CD4-positive, alpha-beta memory T cell (primary cell): ENCODE measurements at regions not wholly inside any gene's neighbourhood (a gene's known extent, or its start where the extent isn't known, plus 50 kb on each side); places are given as distances from the start of the nearest gene placed in this dataset.
"Not testable (repeated sequence)": the region's sequence is repeated elsewhere in the genome, so short reads cannot be mapped to it uniquely, and the experiment has no call there.

Experiments
- CTCF ChIA-PET: fragments of 350-600 bp; sonication (Branson Sonifier 250); formaldehyde crosslinking; loops from one replicate; lab custom pipeline; 2021; ENCODE audit warnings: inconsistent platforms; ENCODE audit not compliant: partially characterized antibody; lab: Charles Lee
- POLR2A ChIA-PET: fragments of 350-600 bp; sonication (Branson Sonifier 250); formaldehyde crosslinking; loops from one replicate; lab custom pipeline; 2021; ENCODE audit not compliant: partially characterized antibody; lab: Charles Lee
- DNase-seq, 5 donors: peaks; one replicate each; pipeline versions ENCODE4 v3.0.0 to v3.0.0-alpha.2; 2020 to 2022; ENCODE audit warnings: mixed read lengths in 1 of 5
- H3K27ac ChIP-seq: one replicate; pipeline ENCODE4 v1.7.0; 2013; ENCODE audit warnings: low read depth, low read length
- H3K27me3 ChIP-seq: 2 replicates; pipeline ENCODE4 v1.7.0; 2013; ENCODE audit warnings: mild to moderate bottlenecking, low read length, moderate library complexity; ENCODE audit not compliant: insufficient read depth
- H3K36me3 ChIP-seq: 2 replicates; pipeline ENCODE4 v1.7.0; 2013; ENCODE audit warnings: mild to moderate bottlenecking, low read length, moderate library complexity; ENCODE audit not compliant: insufficient read depth
- H3K4me1 ChIP-seq: 2 replicates; pipeline ENCODE4 v1.7.0; 2013; ENCODE audit warnings: mild to moderate bottlenecking, low read length, moderate library complexity; ENCODE audit not compliant: insufficient read depth
- H3K4me3 ChIP-seq, 2 donors: one replicate each; pipeline ENCODE4 v1.7.0; 2013; ENCODE audit warnings: low read length in 2 of 2, mild to moderate bottlenecking in 1 of 2
- H3K9me3 ChIP-seq, 2 donors: one replicate each; pipeline ENCODE4 v1.7.0; 2013; ENCODE audit warnings: low read length in 2 of 2, control low read depth in 1 of 2; ENCODE audit not compliant: control insufficient read depth in 1 of 2
- H3K27ac Mint-ChIP-seq, 7 donors: one replicate each; pipeline ENCODE4 v1.8.0; 2020 to 2021; ENCODE audit warnings: mixed read lengths in 7 of 7, mild to moderate bottlenecking in 6 of 7, inconsistent platforms in 3 of 7, moderate library complexity in 3 of 7
- H3K27me3 Mint-ChIP-seq, 2 donors: one replicate each; pipeline ENCODE4 v1.8.0; 2020 to 2021; ENCODE audit warnings: mixed read lengths in 2 of 2
- H3K36me3 Mint-ChIP-seq, 2 donors: one replicate each; pipeline ENCODE4 v1.8.0; 2020 to 2021; ENCODE audit warnings: mixed read lengths in 2 of 2, inconsistent platforms in 1 of 2, mild to moderate bottlenecking in 1 of 2
- H3K4me1 Mint-ChIP-seq, 4 donors: one replicate each; pipeline ENCODE4 v1.8.0; 2020 to 2021; ENCODE audit warnings: mixed read lengths in 4 of 4, mild to moderate bottlenecking in 1 of 4
- H3K4me3 Mint-ChIP-seq, 8 donors: one replicate each; pipeline ENCODE4 v1.8.0; 2020 to 2021; ENCODE audit warnings: mixed read lengths in 8 of 8, mild to moderate bottlenecking in 7 of 8, moderate library complexity in 6 of 8, inconsistent platforms in 3 of 8
- H3K9me3 Mint-ChIP-seq, 8 donors: one replicate each; pipeline ENCODE4 v1.8.0; 2020 to 2021; ENCODE audit warnings: mixed read lengths in 8 of 8, mild to moderate bottlenecking in 5 of 8, inconsistent platforms in 3 of 8, moderate library complexity in 1 of 8
- intact Hi-C: fragments of 100-400 bp; cut with micrococcal nuclease; formaldehyde crosslinking; loops from one replicate; pipeline ENCODE4 v1.15.1; 2023

DNA sequence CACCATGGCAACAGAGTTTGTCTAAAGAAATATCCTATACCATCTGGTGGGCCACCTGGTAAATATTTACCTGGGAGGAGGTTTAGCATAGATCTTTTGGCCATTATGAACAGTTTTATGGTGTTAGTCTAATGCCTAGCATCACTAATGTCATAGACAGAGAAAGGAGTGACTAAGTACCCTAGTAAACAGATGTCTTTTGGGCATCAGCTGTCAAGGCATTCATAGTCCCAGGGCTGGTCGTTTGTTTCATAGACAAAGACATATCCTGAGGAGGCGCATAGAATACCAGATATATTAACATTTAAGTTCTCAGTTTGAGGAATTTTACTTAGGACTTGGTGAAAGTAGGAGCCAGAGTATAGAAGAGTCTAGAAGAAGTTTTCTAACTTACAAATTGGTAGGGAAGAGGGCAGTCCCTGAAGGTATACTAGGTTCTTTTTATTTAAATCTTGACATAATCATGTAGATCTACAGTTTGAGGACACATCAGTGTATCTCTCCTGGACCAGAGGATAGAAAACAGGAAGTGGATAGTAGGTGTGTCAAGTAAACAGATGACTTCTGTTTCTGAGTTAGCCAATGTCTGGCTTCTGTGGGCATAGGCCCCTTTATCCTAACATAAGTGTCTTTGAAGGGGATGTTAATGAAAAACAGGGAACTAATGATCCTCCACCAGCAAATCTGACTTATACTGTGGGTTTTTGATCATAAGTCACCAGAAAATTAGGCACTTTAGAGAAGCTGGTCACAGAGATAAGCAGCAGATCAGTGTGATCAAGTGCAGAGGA, 105.0 kb upstream of the PRSS3 start:
- Histone ChIP-seq H3K4me3 (no peak overlapping the region), H3K9me3 (no peaks in the 10 kb centered on the region), H3K27ac (no peak overlapping the region), H3K4me1 (no peaks in the 10 kb centered on the region), H3K36me3 (no peaks in the 10 kb centered on the region), H3K27me3 (no peaks in the 10 kb centered on the region)
- no peaks in the 10 kb centered on the region for H3K9me3 Mint-ChIP-seq
- H3K27ac Mint-ChIP-seq, result no peak overlapping the region
- ChIA-PET POLR2A (no interaction called here), CTCF (no interaction called here)
- intact Hi-C loops, result no loop called here
- no peak overlapping the region for H3K4me3 Mint-ChIP-seq
- peaks cover 0 to 11% (median 0%) of the 10 kb centered on the region in 4 donors for H3K4me1 Mint-ChIP-seq
- no peak for DNase-seq
- peaks cover 19 to 35% of the 10 kb centered on the region in 2 donors for H3K27me3 Mint-ChIP-seq
- no peaks in the 10 kb centered on the region for H3K36me3 Mint-ChIP-seq

GRCh38 chr9:33695299-33695698, 100.1 kb upstream of the PRSS3 start:
- Histone ChIP-seq H3K9me3 (no peaks in the 10 kb centered on the region), H3K27me3 (no peaks in the 10 kb centered on the region), H3K4me3 (no peak overlapping the region), H3K27ac (no peak overlapping the region), H3K36me3 (no peaks in the 10 kb centered on the region), H3K4me1 (no peaks in the 10 kb centered on the region)
- Mint-ChIP-seq H3K9me3 (no peaks in the 10 kb centered on the region), H3K36me3 (no peaks in the 10 kb centered on the region), H3K4me3 (no peak overlapping the region), H3K27me3 (peaks cover 10 to 25% of the 10 kb centered on the region in 2 donors), H3K4me1 (peaks cover 0 to 9% (median 0%) of the 10 kb centered on the region in 4 donors), H3K27ac (no peak overlapping the region)
- intact Hi-C loops, result no loop called here
- POLR2A ChIA-PET, result no interaction called here
- DNase-seq, result no peak
- CTCF ChIA-PET, result interaction anchor here (1.5 kb wide), 1 partner anchor 71 kb away, joined by 3 read pairs; no protein-coding TSS in a partner anchor

DNA sequence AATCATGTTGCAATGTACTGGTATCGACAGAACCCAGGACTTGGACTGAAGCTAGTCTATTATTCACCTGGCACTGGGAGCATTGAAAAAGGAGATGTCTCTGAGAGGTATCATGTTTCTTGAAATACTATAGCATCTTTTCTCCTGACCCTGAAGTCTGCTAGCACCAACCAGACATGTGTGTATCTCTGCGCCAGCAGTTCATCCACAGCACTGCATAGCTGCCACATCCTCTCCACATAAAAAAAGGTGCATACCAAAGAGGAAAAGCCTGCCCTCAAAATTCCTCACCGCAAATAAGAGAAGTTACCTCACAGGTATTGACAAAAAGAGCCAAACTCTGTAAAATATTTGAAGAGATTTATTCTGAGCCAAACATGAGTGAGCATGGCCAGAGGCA, 99.5 kb upstream of the PRSS3 start:
- intact Hi-C loops, result no loop called here
- Histone ChIP-seq H3K27me3 (no peaks in the 10 kb centered on the region), H3K27ac (no peak overlapping the region), H3K9me3 (no peaks in the 10 kb centered on the region), H3K4me1 (no peaks in the 10 kb centered on the region), H3K36me3 (no peaks in the 10 kb centered on the region), H3K4me3 (no peak overlapping the region)
- Mint-ChIP-seq H3K9me3 (no peaks in the 10 kb centered on the region), H3K27ac (no peak overlapping the region), H3K4me3 (no peak overlapping the region), H3K27me3 (peaks cover 10 to 25% of the 10 kb centered on the region in 2 donors), H3K36me3 (no peaks in the 10 kb centered on the region), H3K4me1 (peaks cover 0 to 9% (median under 1%) of the 10 kb centered on the region in 4 donors)
- POLR2A ChIA-PET, result no interaction called here
- DNase-seq, result no peak
- CTCF ChIA-PET, result interaction anchor here (1.5 kb wide), 1 partner anchor 72 kb away, joined by 3 read pairs; no protein-coding TSS in a partner anchor

DNA sequence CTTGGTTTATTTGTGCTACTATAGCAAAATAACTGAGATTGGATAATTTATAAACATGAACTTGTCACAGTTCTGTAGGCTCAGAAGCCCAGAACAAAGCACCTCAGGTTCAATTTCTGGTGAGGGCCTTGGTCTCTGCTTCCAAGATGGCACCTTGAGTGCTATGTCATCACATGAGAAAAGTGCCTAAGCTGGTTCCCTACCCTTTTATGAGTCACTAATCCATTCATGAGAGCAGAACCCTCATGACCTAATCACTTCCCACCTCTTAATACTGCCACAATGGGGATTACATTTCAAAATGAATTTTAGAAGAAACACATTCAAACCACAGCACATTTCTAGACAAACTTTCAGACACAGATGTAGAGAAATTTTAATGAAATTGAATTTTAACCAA, 98.2 kb upstream of the PRSS3 start:
- Mint-ChIP-seq H3K36me3 (no peaks in the 10 kb centered on the region), H3K4me1 (peaks cover 0 to 11% (median under 1%) of the 10 kb centered on the region in 4 donors), H3K4me3 (no peak overlapping the region), H3K9me3 (no peaks in the 10 kb centered on the region), H3K27me3 (peaks cover 10 to 26% of the 10 kb centered on the region in 2 donors), H3K27ac (no peak overlapping the region)
- Histone ChIP-seq H3K4me3 (no peak overlapping the region), H3K27me3 (no peaks in the 10 kb centered on the region), H3K4me1 (no peaks in the 10 kb centered on the region), H3K27ac (no peak overlapping the region), H3K36me3 (no peaks in the 10 kb centered on the region), H3K9me3 (no peaks in the 10 kb centered on the region)
- ChIA-PET POLR2A (no interaction called here), CTCF (no interaction called here)
- DNase-seq, result no peak
- intact Hi-C loops, result no loop called here

DNA sequence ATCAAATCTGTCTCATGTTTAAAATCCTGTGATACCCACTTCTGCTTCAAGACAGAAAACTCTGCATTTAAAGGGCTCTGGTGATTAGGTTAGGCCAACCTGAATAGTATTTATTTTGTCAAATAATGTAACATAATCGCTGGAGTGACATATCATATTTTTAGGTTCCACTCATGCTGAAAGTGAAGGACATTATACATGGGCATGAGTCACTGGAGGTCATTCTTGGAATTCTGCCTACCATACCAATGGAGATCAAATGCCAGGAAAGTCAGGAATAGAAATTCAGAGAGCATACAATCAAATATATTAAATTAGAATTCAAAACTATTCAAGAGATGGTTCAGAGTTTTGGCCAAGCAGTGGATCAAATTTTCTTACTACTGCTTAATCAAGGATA, 97.1 kb upstream of the PRSS3 start:
- Mint-ChIP-seq H3K9me3 (no peaks in the 10 kb centered on the region), H3K27me3 (peaks cover 8 to 29% of the 10 kb centered on the region in 2 donors), H3K27ac (no peak overlapping the region), H3K36me3 (no peaks in the 10 kb centered on the region), H3K4me3 (no peak overlapping the region), H3K4me1 (peaks cover 0 to 11% (median under 1%) of the 10 kb centered on the region in 4 donors)
- no peaks in the 10 kb centered on the region for H3K4me1 ChIP-seq
- no peaks in the 10 kb centered on the region for H3K9me3 ChIP-seq
- H3K27me3 ChIP-seq, result no peaks in the 10 kb centered on the region
- H3K4me3 ChIP-seq, result no peak overlapping the region
- intact Hi-C loops, result no loop called here
- no peak overlapping the region for H3K27ac ChIP-seq
- DNase-seq, result no peak
- ChIA-PET CTCF (no interaction called here), POLR2A (no interaction called here)
- H3K36me3 ChIP-seq, result no peaks in the 10 kb centered on the region

- Mint-ChIP-seq H3K27me3 (peaks cover 4 to 13% of the 10 kb centered on the region in 2 donors), H3K27ac (peak overlapping the region in 1 of 7 donors; percentile 24)
- CTCF ChIA-PET, result interaction anchor here (1.2 kb wide), 1 partner anchor 21 kb away, joined by 3 read pairs; no protein-coding TSS in a partner anchor
- intact Hi-C loops, H3K4me1 ChIP-seq, H3K27me3 ChIP-seq, DNase-seq, H3K9me3 Mint-ChIP-seq, H3K4me1 Mint-ChIP-seq, POLR2A ChIA-PET, H3K27ac ChIP-seq, H3K9me3 ChIP-seq, H3K4me3 ChIP-seq, H3K4me3 Mint-ChIP-seq, H3K36me3 ChIP-seq, H3K36me3 Mint-ChIP-seq: not testable (repeated sequence)
These were observed 94.4 kb upstream of the PRSS3 start for GRCh38 chr9:33700940-33701339.

DNA sequence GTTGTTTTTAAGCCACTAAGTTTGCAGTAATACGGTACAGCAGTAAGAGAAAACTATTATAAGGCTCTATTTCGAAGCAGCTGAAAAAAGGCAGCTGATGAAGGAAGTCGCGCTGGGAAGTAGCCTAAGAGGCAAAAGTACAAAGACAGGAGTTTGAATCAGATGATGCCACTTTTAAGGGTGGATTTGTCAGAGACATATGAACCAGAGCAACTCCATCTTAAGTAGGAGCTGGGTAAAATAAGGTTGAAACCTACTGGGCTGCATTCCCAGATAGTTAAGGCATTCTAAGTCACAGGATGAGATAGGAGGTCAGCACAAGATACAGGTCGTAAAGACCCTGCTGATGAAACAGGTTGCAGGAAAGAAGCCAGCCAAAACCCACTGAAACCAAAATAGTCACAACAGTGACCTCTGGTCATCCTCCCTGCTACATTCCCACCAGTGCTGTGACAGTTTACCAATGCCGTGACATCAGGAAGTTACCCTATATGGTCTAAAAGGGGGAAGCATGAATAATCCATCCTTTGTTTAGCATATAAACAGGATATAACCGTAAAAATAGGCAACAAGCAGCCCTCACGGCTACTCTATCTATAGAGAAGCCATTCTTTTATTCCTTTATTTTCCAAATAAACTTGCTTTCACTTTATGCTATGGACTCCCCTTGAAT, 91.8 kb upstream of the PRSS3 start:
- Mint-ChIP-seq H3K4me1 (peaks cover 0 to 6% (median under 1%) of the 10 kb centered on the region in 4 donors), H3K27ac (no peak overlapping the region), H3K36me3 (no peaks in the 10 kb centered on the region), H3K4me3 (no peak overlapping the region), H3K9me3 (peaks cover 0 to 7% (median 3%) of the 10 kb centered on the region in 8 donors), H3K27me3 (peaks cover 5 to 16% of the 10 kb centered on the region in 2 donors)
- intact Hi-C loops, result no loop called here
- no peak for DNase-seq
- no peaks in the 10 kb centered on the region for H3K9me3 ChIP-seq
- CTCF ChIA-PET, result no interaction called here
- POLR2A ChIA-PET, result no interaction called here
- H3K36me3 ChIP-seq, result no peaks in the 10 kb centered on the region
- no peak overlapping the region for H3K27ac ChIP-seq
- H3K4me1 ChIP-seq, result no peaks in the 10 kb centered on the region
- no peak overlapping the region for H3K4me3 ChIP-seq
- peaks cover 4% of the 10 kb centered on the region for H3K27me3 ChIP-seq
